ENCODE measurements at regions not wholly inside any gene's neighbourhood (a gene's known extent, or its start where the extent isn't known, plus 50 kb on each side); places are given as distances from the start of the nearest gene placed in this dataset.

GRCh38 chr6:137792160-137793033 lies 74.7 kb upstream of the TNFAIP3 start:
- no peak for TF ChIP-seq CTCF (IDR thresholded peaks at IDR 0.05; ENCODE audit: extremely low read depth, missing control alignments)

GRCh38 chr6:137793805-137794515 lies 73.1 kb upstream of the TNFAIP3 start:
- no peak for TF ChIP-seq CTCF (IDR thresholded peaks at IDR 0.05; ENCODE audit: extremely low read depth, missing control alignments)
- DNase-seq (ENCODE audit: low spot score): no peak

More at GRCh38 chr6:137792160-137793033, 74.7 kb upstream of the TNFAIP3 start:
- DNase-seq (ENCODE audit: low spot score): no peak

GRCh38 chr6:137794516-137795201 lies 72.4 kb upstream of the TNFAIP3 start:
- no peak for DNase-seq (ENCODE audit: low spot score)
- TF ChIP-seq CTCF (IDR thresholded peaks at IDR 0.05; ENCODE audit: extremely low read depth, missing control alignments): no peak

GRCh38 chr6:137795501-137795900 lies 71.6 kb upstream of the TNFAIP3 start:
- TF ChIP-seq CTCF (IDR thresholded peaks at IDR 0.05; ENCODE audit: extremely low read depth, missing control alignments): no peak
- no peak for DNase-seq (ENCODE audit: low spot score)

- no peak for TF ChIP-seq CTCF (IDR thresholded peaks at IDR 0.05; ENCODE audit: extremely low read depth, missing control alignments)
- DNase-seq (ENCODE audit: low spot score): no peak
These were observed 68.8 kb upstream of the TNFAIP3 start for GRCh38 chr6:137798261-137798660.

GRCh38 chr6:137798846-137799245 lies 68.2 kb upstream of the TNFAIP3 start:
- TF ChIP-seq CTCF (IDR thresholded peaks at IDR 0.05; ENCODE audit: extremely low read depth, missing control alignments): no peak
- no peak for DNase-seq (ENCODE audit: low spot score)
